DMS79 treated with DMSO at 0.1 percent for 48 hours (cell line): ENCODE measurements at regions not wholly inside any gene's neighbourhood (a gene's known extent, or its start where the extent isn't known, plus 50 kb on each side); places are given as distances from the start of the nearest gene placed in this dataset.

Source experiments
- DNase-seq: peaks from one replicate; lab custom pipeline; 2025; lab: John Stamatoyannopoulos, UW

GRCh38 chr6:87806635-87807034 lies 104.6 kb upstream of the AKIRIN2 start:
- DNase-seq, result no peak

- DNase-seq, result no peak
Measured at GRCh38 chr6:87806099-87806498, 104.1 kb upstream of the AKIRIN2 start.

- no peak for DNase-seq
Measured at GRCh38 chr6:87803791-87804190, 101.8 kb upstream of the AKIRIN2 start.

GRCh38 chr6:87799651-87800050 lies 97.6 kb upstream of the AKIRIN2 start:
- DNase-seq, result no peak

GRCh38 chr6:87798393-87799278 lies 96.6 kb upstream of the AKIRIN2 start:
- DNase-seq, result no peak

GRCh38 chr6:87794922-87795885 lies 93.2 kb upstream of the AKIRIN2 start:
- no peak for DNase-seq

GRCh38 chr6:87793315-87793714 lies 91.3 kb upstream of the AKIRIN2 start:
- no peak for DNase-seq

- no peak for DNase-seq
Measured at GRCh38 chr6:87791982-87792381, 89.9 kb upstream of the AKIRIN2 start.

- DNase-seq, result no peak
Measured at GRCh38 chr6:87791485-87791884, 89.5 kb upstream of the AKIRIN2 start.

- DNase-seq, result no peak
Measured at GRCh38 chr6:87791029-87791428, 89.0 kb upstream of the AKIRIN2 start.

GRCh38 chr6:87789900-87790290 lies 87.9 kb upstream of the AKIRIN2 start:
- DNase-seq, result no peak

- DNase-seq, result no peak
Measured at GRCh38 chr6:87789198-87789899, 87.3 kb upstream of the AKIRIN2 start.

GRCh38 chr6:87788141-87788540 lies 86.1 kb upstream of the AKIRIN2 start:
- no peak for DNase-seq

GRCh38 chr6:87785229-87785862 lies 83.3 kb upstream of the AKIRIN2 start:
- no peak for DNase-seq

- DNase-seq, result no peak
Measured at GRCh38 chr6:87784690-87785089, 82.7 kb upstream of the AKIRIN2 start.

- DNase-seq, result no peak
Measured at GRCh38 chr6:87784051-87784450, 82.0 kb upstream of the AKIRIN2 start.

GRCh38 chr6:87779542-87779941 lies 77.5 kb upstream of the AKIRIN2 start:
- DNase-seq, result no peak

- DNase-seq, result no peak
Measured at GRCh38 chr6:87772597-87773530, 70.8 kb upstream of the AKIRIN2 start.

- no peak for DNase-seq
Measured at GRCh38 chr6:87767478-87767877, 65.4 kb upstream of the AKIRIN2 start.

- no peak for DNase-seq
Measured at GRCh38 chr6:87766211-87766610, 64.2 kb upstream of the AKIRIN2 start.

- DNase-seq, result no peak
Measured at GRCh38 chr6:87763901-87764300, 61.9 kb upstream of the AKIRIN2 start.
